Left lobe of liver (tissue), 2 donors: ENCODE measurements at regions not wholly inside any gene's neighbourhood (a gene's known extent, or its start where the extent isn't known, plus 50 kb on each side); places are given as distances from the start of the nearest gene placed in this dataset.
"Not testable (repeated sequence)": the region's sequence is repeated elsewhere in the genome, so short reads cannot be mapped to it uniquely, and the experiment has no call there.

ENCODE experiments used
- ATAC-seq: fragments of 200-7000 bp; cut with Tn5 transposase; one replicate; pipeline ENCODE4 v1.9.1; 2020; ENCODE audit warnings: mild to moderate bottlenecking, moderate library complexity
- DNase-seq: peaks from one replicate; pipeline ENCODE4 v3.0.0-alpha.2; 2020; ENCODE audit warnings: low spot score
- donor health status: DM: no; HTN: no; CAD: no; lungs with moderate emphysema.
- donor health status: DM: no; HTN: yes; CAD: no.

- not testable (repeated sequence) for DNase-seq, ATAC-seq
Measured at GRCh38 chr1:244156617-244157016, 105.5 kb downstream of the ZBTB18 start.

- ATAC-seq (no peak), DNase-seq (no peak)
Measured at GRCh38 chr1:244157731-244158438, 106.8 kb downstream of the ZBTB18 start.

GRCh38 chr1:244159646-244160045 is 108.6 kb downstream of the ZBTB18 start:
- DNase-seq (no peak), ATAC-seq (no peak)

GRCh38 chr1:244160455-244161235 is 109.6 kb downstream of the ZBTB18 start:
- DNase-seq (no peak), ATAC-seq (no peak)

GRCh38 chr1:244161236-244161510 is 110.1 kb downstream of the ZBTB18 start:
- DNase-seq (no peak), ATAC-seq (no peak)

GRCh38 chr1:244162786-244163530 is 111.9 kb downstream of the ZBTB18 start:
- ATAC-seq (no peak), DNase-seq (no peak)

GRCh38 chr1:244163861-244164510 is 112.9 kb downstream of the ZBTB18 start:
- ATAC-seq: peak; percentile 61
- no peak for DNase-seq

GRCh38 chr1:244164511-244164890 is 113.4 kb downstream of the ZBTB18 start:
- no peak for ATAC-seq
- no peak for DNase-seq

GRCh38 chr1:244165021-244165420 is 113.9 kb downstream of the ZBTB18 start:
- ATAC-seq (no peak), DNase-seq (no peak)

- DNase-seq: no peak
- ATAC-seq: no peak
Measured at GRCh38 chr1:244165701-244166100, 114.6 kb downstream of the ZBTB18 start.

GRCh38 chr1:244171241-244171985 is 120.3 kb downstream of the ZBTB18 start:
- ATAC-seq: no peak
- no peak for DNase-seq

GRCh38 chr1:244173240-244173639 is 122.2 kb downstream of the ZBTB18 start:
- ATAC-seq: no peak
- no peak for DNase-seq

- DNase-seq: no peak
- ATAC-seq: no peak
Measured at GRCh38 chr1:244173769-244174168, 122.7 kb downstream of the ZBTB18 start.

- no peak for DNase-seq
- no peak for ATAC-seq
Measured at GRCh38 chr1:244174922-244175521, 123.9 kb downstream of the ZBTB18 start.

- DNase-seq (no peak), ATAC-seq (no peak)
Measured at GRCh38 chr1:244176201-244176600, 125.1 kb downstream of the ZBTB18 start.

GRCh38 chr1:244180256-244180655 is 129.2 kb downstream of the ZBTB18 start:
- DNase-seq: no peak
- ATAC-seq: no peak

GRCh38 chr1:244181867-244182266 is 130.8 kb downstream of the ZBTB18 start:
- DNase-seq (no peak), ATAC-seq (no peak)

- DNase-seq (no peak), ATAC-seq (no peak)
Measured at GRCh38 chr1:244183037-244183436, 132.0 kb downstream of the ZBTB18 start.

- DNase-seq (no peak), ATAC-seq (no peak)
Measured at GRCh38 chr1:244186372-244186771, 135.3 kb downstream of the ZBTB18 start.

GRCh38 chr1:244187310-244187709 is 136.2 kb downstream of the ZBTB18 start:
- ATAC-seq (no peak), DNase-seq (no peak)
